GM18870 (cell line): ENCODE measurements at regions not wholly inside any gene's neighbourhood (a gene's known extent, or its start where the extent isn't known, plus 50 kb on each side); places are given as distances from the start of the nearest gene placed in this dataset.
"Not testable (repeated sequence)": the region's sequence is repeated elsewhere in the genome, so short reads cannot be mapped to it uniquely, and the experiment has no call there.

Experiments used
- ATAC-seq: cut with Tn5 transposase; IDR thresholded peaks from one replicate; pipeline ENCODE4 v1.9.1; 2021; ENCODE audit warnings: moderate library complexity; ENCODE audit not compliant: unreplicated experiment

DNA sequence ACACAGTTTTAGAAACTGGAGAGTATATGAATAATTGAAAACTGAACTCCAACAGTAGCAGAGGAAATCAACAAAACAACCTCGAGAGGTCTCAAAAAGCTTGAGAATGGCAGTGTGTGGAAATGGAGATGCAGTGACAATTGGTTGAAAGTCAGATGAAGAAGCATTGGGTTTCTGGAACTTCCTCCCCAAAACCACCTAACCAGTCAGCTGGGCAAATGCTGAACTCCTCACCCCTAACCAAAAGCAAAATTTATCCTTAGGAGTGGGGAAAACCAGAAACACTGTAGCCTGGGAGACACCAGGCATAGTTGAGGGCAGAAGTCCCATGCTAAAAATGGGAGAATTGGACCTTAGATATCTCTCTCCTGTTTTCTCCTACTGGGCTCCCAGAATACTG lies 109.9 kb downstream of the TANC2 start:
- ATAC-seq: no peak

DNA sequence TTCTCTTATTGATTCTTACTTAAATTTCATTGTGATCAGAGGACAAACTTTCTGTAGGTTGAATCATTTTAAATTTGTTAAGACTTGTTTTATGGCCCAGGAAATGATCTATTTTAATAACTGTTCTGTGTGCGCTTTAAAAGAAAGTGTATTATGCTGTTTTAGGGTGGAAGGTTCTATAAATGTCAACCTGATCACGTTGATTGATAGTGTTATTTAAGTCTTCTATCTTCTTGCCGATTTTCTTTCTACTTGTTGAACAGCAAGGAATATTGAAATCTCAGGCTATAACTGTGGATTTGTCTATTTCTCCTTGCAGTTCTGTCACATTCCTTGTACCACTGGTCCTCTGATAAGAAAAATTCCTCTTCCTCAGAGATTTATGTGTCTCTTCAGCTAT lies 112.7 kb downstream of the TANC2 start:
- no peak for ATAC-seq

DNA sequence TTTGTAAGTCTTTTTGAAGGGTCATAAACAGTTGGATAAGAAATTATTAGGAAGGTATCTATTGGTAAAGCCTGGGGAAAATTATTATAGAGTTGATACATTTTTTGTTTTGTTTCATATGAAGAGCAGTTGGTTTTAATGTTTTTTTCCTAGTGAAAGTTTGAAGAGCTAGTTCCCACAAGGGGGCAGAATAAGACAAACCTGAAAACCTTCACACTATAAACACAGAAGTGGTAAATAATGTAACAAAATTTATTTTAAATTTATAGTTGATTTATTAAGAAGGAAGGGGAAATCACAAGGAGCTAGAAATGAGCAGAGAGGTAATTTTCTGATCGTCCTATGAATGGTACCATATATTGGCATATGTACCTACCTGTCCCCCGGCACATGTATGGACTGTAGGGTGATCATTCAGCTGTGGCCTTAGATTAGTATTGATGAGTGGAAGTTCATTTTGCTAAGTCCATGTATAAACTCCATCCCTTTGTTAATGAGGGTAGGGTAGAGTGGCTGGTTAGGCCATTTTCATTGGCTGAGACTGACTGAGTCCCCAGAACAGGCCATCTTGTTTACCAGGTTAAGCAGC lies 116.3 kb downstream of the TANC2 start:
- no peak for ATAC-seq

DNA sequence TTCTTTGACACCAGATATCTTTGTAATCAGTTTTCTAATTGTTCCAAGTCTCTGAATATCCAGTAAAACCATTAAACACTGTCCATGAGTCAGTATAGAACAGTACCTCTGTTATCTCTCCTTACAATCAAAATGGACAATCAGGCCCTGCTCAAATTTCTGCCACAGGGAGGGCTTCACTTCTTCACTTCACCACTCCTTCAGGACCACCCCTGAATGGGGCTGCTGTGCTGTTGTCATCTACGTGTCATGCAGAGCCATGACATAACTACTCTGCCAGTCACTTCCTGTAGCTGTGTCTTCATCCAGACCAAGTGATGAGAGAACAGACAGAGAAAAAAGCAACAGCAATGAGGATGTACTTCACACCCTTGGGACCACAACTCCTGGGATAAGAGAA lies 116.9 kb downstream of the TANC2 start:
- ATAC-seq: no peak

DNA sequence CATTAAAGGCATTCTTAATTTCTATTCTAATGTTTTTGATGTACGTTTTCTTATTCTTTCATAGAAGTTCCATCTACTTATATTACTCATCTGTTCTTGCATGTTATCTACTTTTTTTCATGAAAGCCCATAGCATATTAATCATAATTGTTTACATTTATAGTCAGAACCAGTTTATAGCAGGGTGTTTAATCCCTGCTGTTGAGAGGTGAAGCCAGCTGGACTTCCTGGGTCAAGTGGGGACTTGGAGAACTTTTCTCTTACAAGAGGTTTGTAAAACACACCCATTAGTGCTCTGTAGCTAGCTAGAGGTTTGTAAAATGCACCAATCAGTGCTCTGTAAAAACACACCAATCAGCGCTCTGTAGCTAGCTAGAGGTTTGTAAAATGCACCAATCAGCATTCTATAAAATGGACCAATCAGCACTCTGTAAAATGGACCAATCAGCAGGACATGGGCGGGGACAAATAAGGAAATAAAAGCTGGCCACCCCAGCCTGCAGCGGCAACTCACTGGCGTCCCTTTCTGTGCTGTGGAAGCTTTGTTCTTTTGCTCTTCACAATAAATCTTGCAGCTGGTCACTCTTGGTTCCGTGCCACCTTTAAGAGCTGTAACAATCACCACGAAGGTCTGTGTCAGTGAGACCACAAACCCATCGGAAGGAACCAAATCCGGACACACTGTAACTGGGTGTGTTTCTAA lies 120.6 kb downstream of the TANC2 start:
- no peak for ATAC-seq

DNA sequence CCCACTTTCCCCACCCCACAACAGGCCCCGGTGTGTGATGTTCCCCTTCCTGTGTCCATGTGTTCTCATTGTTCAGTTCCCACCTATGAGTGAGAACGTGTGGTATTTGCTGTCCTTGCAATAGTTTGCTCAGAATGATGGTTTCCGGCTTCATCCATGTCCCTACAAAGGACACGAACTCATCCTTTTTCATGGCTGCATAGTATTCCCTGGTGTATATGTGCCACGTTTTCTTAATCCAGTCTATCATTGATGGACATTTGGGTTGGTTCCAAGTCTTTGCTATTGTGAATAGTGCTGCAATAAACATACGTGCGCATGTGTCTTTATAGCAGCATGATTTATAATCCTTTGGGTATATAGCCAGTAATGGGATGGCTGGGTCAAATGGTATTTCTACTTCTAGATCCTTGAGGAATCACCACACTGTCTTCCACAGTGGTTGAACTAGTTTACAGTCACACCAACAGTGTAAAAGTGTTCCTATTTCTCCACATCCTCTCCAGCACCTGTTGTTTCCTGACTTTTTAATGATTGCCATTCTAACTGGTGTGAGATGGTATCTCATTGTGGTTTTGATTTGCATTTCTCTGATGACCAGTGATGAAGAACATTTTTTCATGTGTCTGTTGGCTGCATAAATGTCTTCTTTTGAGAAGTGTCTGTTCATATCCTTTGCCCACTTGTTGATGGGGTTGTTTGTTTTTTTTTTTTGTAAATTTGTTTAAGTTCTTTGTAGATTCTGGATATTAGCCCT lies 124.5 kb downstream of the TANC2 start:
- ATAC-seq: not testable (repeated sequence)

DNA sequence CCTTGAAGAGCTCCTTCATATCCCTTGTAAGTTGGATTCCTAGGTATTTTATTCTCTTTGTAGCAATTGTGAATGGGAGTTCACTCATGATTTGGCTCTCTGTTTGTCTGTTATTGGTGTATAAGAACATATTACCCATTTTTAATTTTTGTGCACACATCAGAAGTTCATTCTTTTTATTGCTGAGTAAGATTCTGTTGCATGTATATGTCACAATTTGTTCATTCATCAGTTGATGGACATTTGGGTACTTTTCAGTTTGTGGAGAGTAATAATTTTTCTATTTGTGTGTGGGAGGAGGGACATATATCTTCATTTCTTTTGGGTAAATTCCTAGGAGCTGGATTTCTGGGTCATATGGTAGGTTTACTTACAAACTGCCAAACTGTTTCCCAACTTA lies 125.9 kb downstream of the TANC2 start:
- not testable (repeated sequence) for ATAC-seq

DNA sequence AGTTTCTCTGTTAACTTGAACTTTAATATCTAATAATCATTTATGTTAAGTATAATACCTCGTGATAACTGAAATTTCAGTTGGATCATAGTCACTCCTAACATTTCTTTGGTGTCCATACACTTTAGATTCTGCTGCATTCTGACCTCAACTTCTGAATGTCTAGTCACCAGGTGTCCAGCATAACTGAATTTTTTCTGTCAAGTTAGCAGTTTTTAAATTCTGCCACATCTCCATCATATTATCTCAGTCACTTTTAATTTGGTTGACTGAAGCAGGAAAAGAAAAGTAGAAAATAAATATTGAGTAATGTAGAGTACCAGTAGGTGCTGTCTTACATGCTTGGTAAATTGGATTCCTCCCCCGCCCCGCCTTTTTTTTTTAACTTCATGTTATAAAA lies 128.6 kb downstream of the TANC2 start:
- no peak for ATAC-seq

DNA sequence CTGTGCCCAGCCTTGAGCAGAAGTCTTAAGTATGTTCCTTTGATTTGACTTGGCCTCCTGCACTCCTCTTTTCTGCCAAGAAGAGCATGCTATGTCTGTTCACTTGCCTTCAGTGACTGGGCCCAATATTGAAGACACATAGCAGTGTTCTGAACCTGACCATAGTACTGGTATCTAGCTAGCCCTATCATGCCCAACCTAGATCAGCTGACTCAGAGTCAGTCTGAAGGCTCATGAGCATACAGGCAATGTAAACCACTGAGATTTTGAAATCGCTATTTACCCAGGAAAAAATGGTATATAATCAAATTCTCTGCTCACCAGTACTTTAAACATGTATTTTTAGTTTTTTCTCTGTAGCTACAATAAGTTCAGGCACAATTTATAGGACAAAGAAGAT lies 129.4 kb downstream of the TANC2 start:
- no peak for ATAC-seq

DNA sequence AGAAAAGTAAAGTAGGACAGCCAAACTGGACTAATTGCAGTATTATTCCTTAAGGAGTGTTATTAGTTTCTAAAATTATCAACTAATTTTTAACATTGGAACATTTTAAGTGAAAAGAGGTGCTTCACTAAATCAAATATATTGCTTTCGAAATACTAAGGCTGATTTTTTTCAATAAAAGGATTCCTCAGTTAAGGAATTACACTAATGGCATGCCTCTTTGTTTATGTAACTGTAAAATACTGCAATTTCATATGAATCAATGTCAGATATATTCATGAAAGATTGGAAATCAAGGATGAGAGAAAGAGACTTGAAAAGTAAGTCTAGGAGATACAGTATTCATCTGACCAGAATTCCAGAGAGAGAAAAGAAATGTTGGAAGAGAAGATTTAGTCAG lies 129.8 kb downstream of the TANC2 start:
- ATAC-seq: no peak

DNA sequence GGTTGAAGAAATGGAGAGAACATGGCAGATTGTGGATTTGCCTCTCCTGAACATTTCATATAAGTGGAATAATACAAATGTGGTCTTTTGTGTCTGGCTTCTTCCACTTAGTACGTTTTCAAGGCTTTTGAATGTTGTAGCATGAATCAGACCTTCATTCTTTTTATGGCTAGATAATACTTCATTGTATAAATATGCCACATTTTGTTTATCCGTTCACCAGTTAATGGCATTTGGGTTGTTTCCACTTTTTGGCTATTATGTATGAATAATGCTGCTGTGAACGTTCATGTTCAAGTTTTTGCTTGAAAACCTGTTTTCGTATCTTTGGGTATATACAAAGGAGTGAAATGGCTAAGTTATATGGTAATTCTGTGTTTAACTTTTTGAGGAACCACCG lies 130.4 kb downstream of the TANC2 start:
- ATAC-seq: no peak

DNA sequence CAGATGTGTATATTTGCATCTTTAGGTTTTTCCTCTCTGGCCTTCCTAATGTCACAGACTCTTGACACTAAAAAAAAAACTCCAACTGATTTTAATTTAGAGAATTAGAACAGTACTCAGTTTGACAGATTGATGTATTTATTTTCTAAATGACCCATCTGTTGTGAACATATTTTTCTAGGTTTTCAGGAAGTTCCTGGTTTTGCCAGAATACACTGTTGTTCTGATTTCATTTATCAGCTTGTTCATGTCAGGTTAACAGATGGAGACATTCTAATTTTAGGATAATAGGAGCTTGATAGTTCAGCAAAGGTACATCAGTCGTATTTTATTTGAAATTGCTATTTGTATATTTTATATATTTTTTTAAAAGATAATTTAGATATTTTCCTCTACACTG lies 133.4 kb downstream of the TANC2 start:
- ATAC-seq: no peak

DNA sequence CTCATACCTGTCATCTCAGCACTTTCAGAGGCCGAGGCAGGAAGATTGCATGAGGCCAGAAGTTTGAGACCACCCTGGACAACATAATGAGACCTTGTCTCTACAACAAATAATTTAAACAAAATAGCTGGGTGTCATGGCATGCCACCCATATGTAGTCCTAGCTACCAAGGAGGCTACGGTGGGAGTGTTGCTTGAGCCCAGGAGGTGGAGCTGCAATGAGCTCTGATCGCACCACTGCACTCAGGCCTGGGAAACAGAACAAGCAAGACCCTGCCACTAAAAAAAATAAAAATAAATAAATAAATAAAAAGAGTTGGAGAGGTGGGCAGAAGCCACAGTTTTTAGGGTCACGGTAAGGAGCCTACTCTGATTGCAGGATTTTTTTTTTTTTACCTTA lies 136.0 kb downstream of the TANC2 start:
- ATAC-seq: no peak

DNA sequence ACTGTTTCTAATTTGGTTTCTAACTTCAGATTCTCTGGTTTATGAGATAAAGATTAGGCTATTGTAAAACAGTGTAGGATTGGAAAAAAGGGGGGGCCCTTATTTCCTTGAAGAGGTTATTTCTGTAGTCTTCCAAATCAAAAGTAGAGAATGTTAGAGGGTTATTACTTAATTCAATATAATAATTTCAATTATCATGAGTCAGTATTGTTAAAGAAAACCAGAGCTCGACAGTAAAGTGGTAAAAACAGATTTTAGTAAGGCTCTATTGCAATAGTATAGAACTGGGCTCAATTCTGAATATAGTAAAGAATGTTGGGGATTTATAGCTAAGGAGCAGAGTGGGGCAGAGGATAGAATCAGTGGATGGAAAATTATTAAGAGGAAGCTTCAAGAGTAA lies 140.0 kb downstream of the TANC2 start:
- no peak for ATAC-seq

DNA sequence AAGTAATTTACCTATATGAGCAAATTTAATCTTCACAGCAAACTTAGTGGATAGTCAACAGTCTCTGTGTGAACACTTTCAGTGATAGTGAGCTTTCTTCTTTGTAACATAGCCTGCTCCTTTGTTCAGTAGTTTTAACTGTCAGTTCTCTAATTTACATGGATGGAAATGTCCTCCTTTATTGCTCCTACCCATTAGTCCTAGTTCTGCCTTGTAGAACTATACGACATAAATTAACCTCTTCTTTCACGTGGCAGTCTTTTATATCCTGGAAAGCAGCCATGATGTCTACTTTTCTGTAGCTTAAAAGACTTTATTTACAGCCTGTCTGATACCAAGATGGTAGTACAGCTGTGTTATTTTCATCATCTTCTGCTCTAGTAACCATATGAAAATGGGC lies 143.6 kb downstream of the TANC2 start:
- no peak for ATAC-seq

DNA sequence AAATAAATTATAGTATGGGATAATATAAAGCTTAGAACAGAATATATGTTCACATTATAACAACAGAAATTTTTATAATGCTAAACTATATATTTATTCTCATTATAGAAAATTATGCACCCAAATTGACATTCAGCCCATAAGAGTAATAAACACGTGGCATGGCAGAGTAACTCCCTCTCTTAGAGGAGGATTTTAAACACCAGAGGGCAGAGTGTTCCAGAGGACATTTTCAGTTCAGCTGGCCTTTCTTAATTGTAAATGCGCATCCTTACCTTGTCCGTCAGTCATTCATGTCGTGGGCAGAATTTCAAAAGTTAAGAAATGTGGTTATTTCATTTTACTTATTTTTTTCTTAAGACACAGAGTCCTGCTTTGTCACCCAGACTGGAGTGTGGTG lies 147.1 kb downstream of the TANC2 start:
- no peak for ATAC-seq

DNA sequence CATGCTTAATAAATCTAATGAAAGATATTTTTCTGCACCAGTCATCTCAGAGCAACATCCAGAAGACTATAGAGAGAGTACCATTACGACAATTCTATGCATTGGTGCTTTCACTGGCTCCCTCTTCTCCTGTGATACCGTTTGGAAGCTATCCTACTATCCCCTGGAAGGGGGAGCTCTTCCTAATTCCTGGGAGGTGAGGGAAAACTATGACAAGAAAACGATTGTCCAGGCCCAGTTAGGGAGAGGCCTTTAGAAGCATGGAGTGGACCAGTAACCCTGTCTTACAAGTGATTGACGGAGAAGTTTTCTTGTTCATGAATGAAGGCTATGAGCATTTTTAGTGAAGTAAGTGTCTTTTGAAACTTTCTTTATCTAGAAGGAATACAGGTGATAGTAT lies 150.2 kb downstream of the TANC2 start:
- ATAC-seq: no peak

DNA sequence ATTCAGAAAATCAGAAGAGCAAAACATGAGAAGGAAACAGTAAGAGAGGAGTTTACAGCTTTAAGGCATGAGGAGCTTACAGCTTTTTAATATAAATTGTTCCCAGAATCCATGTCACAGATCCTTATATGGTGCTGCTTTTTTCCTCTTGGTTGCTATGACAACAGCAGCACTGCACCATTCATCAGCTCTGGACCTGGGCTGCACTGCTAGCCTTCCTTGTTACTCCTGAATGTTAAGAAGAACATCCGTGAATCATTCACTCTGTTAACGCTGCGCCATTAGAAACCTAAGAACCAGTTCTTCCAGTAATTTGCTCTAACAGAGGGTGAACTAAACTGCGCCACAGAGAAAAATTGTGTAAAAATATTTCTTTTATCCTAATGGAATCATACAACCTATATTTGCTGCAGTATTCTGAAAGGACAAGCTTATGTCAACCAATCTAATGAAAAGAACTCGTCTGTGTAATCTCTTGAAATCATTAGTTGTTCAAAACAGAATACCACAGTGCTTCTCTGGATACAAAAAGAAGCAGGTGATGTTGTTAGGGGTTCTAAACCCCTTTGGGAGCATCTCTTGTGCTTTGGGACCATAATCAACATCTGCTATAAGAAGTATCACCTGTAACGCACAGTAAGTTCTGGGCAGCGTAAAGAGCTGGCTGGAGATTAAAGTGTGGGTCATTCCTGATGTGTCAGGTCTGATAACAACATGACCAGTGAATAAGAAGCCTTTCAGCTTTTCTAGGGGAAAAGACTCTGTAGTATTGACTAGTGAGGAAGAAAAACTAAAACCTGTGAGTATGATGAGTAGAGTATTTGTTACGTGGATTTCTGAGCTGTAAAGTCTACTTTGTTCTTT lies 151.2 kb downstream of the TANC2 start:
- no peak for ATAC-seq

DNA sequence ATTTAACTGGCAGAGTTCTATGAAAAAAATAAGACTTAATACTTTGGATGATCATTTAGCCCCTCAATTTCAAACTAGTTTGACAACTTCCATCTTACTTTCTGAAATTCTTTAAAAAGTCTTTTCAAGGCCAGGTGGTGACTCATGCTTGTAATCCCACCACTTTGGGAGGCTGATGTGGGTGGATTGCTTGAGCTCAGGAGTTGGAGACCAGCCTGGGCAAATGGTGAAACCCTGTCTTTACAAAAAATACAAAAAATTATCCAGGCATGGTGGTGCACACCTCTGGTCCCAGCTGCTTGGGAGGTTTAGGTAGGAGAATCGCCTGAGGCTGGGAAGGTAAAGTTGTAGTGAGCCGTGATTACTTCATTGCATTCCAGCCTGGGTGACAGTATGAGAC lies 154.4 kb downstream of the TANC2 start:
- no peak for ATAC-seq

DNA sequence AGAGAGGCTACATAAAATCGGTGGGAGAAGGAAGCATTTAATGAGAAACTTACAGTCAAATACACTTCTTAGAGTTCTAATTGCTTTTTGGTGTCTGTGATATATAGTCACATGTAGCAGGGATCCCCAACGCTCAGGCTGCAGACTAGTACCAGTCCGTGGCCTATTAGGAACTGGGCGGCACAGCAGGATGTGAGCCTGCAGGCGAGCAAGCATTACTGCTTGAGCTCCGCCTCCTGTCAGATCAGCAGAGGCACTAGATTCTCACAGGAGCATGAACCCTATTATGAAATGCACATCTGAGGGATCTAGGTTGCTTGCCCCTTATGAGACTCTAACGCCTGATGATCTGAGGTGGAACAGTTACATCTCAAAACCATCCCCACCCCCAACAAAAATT lies 158.5 kb downstream of the TANC2 start:
- ATAC-seq: no peak

DNA sequence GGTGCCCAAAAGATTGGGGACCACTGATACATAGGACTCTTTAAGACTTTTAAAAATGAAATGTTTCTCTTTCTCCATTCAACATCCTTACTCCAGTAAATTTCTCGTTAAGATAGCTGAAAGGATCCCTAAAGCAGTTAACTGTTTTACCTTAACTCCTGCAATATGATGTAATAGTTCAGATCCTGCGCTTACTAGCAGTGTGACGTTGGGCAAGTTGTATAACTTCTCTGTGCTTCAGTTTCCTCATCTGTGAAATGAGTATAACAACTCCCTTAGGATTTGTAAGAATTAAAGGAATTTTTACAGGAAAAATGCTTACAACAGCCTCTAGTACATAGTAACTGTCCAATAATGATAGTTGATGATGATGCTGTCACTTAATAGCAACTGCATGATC lies 158.9 kb downstream of the TANC2 start:
- no peak for ATAC-seq
